ENCODE measurements at regions not wholly inside any gene's neighbourhood (a gene's known extent, or its start where the extent isn't known, plus 50 kb on each side); places are given as distances from the start of the nearest gene placed in this dataset.
"Not testable (repeated sequence)": the region's sequence is repeated elsewhere in the genome, so short reads cannot be mapped to it uniquely, and the experiment has no call there.

GRCh38 chr4:123182289-123182688 lies 214.3 kb upstream of the SPRY1 start:
- H3K9me3 ChIP-seq, result no peaks in the 10 kb centered on the region
- no peaks in the 10 kb centered on the region for H3K36me3 ChIP-seq
- H3K4me1 ChIP-seq, result no peaks in the 10 kb centered on the region
- H3K4me3 ChIP-seq, result no peak overlapping the region
- TF ChIP-seq POLR2A (IDR thresholded peaks at IDR 0.05) (no peak), CTCF (IDR thresholded peaks at IDR 0.05) (no peak)
- no peak for DNase-seq
- intact Hi-C loops (cut with DNase I), result no loop called here
- no peak overlapping the region for H3K27ac ChIP-seq
- H3K27me3 ChIP-seq, result no peaks in the 10 kb centered on the region
- ATAC-seq, result no peak

- 78 to 83% (median 79%) methylated on average over 1 of the region's 1 CpG for WGBS, 4 donors
- H3K27ac ChIP-seq, result no peak overlapping the region
- intact Hi-C loops (cut with DNase I), result no loop called here
Measured at GRCh38 chr4:123183308-123183707, 213.3 kb upstream of the SPRY1 start.

GRCh38 chr4:123183754-123184153 lies 212.8 kb upstream of the SPRY1 start:
- H3K4me1 ChIP-seq; intact Hi-C loops (cut with DNase I); H3K27ac ChIP-seq; DNase-seq; H3K9me3 ChIP-seq; H3K36me3 ChIP-seq; ATAC-seq; H3K27me3 ChIP-seq; H3K4me3 ChIP-seq: not testable (repeated sequence)
- 98 to 99% (median 99%) methylated on average over 2 of the region's 2 CpGs for WGBS, 4 donors

More at GRCh38 chr4:123183308-123183707, 213.3 kb upstream of the SPRY1 start:
- Histone ChIP-seq H3K9me3 (no peaks in the 10 kb centered on the region), H3K4me3 (no peak overlapping the region), H3K36me3 (no peaks in the 10 kb centered on the region), H3K4me1 (no peaks in the 10 kb centered on the region), H3K27me3 (no peaks in the 10 kb centered on the region)
- DNase-seq (no peak), ATAC-seq (no peak)
- TF ChIP-seq CTCF (IDR thresholded peaks at IDR 0.05) (no peak), POLR2A (IDR thresholded peaks at IDR 0.05) (no peak)

- no peaks in the 10 kb centered on the region for H3K4me1 ChIP-seq
- intact Hi-C loops (cut with DNase I), result no loop called here
- no peaks in the 10 kb centered on the region for H3K27me3 ChIP-seq
- DNase-seq (no peak), ATAC-seq (no peak)
- no peak overlapping the region for H3K27ac ChIP-seq
- TF ChIP-seq POLR2A (IDR thresholded peaks at IDR 0.05) (no peak), CTCF (IDR thresholded peaks at IDR 0.05) (no peak)
- H3K4me3 ChIP-seq, result no peak overlapping the region
- no peaks in the 10 kb centered on the region for H3K36me3 ChIP-seq
- WGBS, 4 donors, result 90 to 100% (median 96%) methylated on average over 1 of the region's 1 CpG
- no peaks in the 10 kb centered on the region for H3K9me3 ChIP-seq
Measured at GRCh38 chr4:123186731-123187130, 209.9 kb upstream of the SPRY1 start.

GRCh38 chr4:123190176-123190575 lies 206.4 kb upstream of the SPRY1 start:
- H3K4me3 ChIP-seq, result no peak overlapping the region
- no peaks in the 10 kb centered on the region for H3K36me3 ChIP-seq
- no peak for DNase-seq
- no peak for ATAC-seq
- intact Hi-C loops (cut with DNase I), result no loop called here
- H3K27ac ChIP-seq, result no peak overlapping the region
- H3K4me1 ChIP-seq, result no peaks in the 10 kb centered on the region
- 91 to 96% (median 93%) methylated on average over 5 of the region's 5 CpGs for WGBS, 4 donors
- H3K27me3 ChIP-seq, result no peaks in the 10 kb centered on the region
- no peaks in the 10 kb centered on the region for H3K9me3 ChIP-seq
- TF ChIP-seq CTCF (IDR thresholded peaks at IDR 0.05), result no peak
- TF ChIP-seq POLR2A (IDR thresholded peaks at IDR 0.05), result no peak

Measured in heart left ventricle (tissue), 16 donors.